Panc1 (cell line): ENCODE measurements at regions not wholly inside any gene's neighbourhood (a gene's known extent, or its start where the extent isn't known, plus 50 kb on each side); places are given as distances from the start of the nearest gene placed in this dataset.

ENCODE experiments used
- ATAC-seq: fragments of 200-7000 bp; cut with Tn5 transposase; 2 replicates; pipeline ENCODE4 v1.9.1; 2020; ENCODE audit warnings: mild to moderate bottlenecking, moderate library complexity
- BruUV-seq: library from RNA; stranded (reverse); fragments of 400-500 nt; replicated peaks from 2 replicates; lab custom pipeline; 2021; lab: Mats Ljungman, UMichigan
- CTCF ChIA-PET: fragments of 300-600 bp; sonication (Branson Sonifier 250); formaldehyde crosslinking; loops from one replicate; lab custom pipeline; 2022; ENCODE audit warnings: antibody characterized with exemption; lab: Charles Lee
- POLR2A ChIA-PET: fragments of 300-600 bp; sonication (Branson Sonifier 250); formaldehyde crosslinking; loops from one replicate; lab custom pipeline; 2022; ENCODE audit warnings: antibody characterized with exemption; lab: Charles Lee
- DNase-seq: peaks from one replicate; pipeline ENCODE4 v3.0.0-alpha.2; 2010; ENCODE audit warnings: low read depth, low spot score
- H3K27ac ChIP-seq: 2 replicates; pipeline ENCODE4 v1.5.1; 2011; ENCODE audit warnings: mild to moderate bottlenecking, low read length, inconsistent platforms
- H3K27me3 ChIP-seq: fragments of 200-500 bp; sonication (Bioruptor generic); 2 replicates; pipeline ENCODE4 v1.6.0; 2014; ENCODE audit warnings: low read length, inconsistent platforms; ENCODE audit not compliant: control insufficient read depth, insufficient read depth
- H3K36me3 ChIP-seq: fragments of 200-500 bp; sonication (Bioruptor generic); 2 replicates; pipeline ENCODE4 v1.5.1; 2014; ENCODE audit warnings: inconsistent platforms, mild to moderate bottlenecking, low read length, moderate library complexity; ENCODE audit not compliant: control insufficient read depth, insufficient read depth
- H3K4me1 ChIP-seq: 2 replicates; pipeline ENCODE4 v1.5.1; 2011; ENCODE audit warnings: inconsistent platforms, mild to moderate bottlenecking, low read length, moderate library complexity; ENCODE audit not compliant: control insufficient read depth, insufficient read depth
- H3K4me3 ChIP-seq, 2 experiments: 2 replicates each; pipeline ENCODE4 v1.5.1; 2011 to 2012; ENCODE audit warnings: low read depth in 2 of 2, low read length in 2 of 2, mild to moderate bottlenecking in 2 of 2, inconsistent platforms in 1 of 2, moderate library complexity in 1 of 2
- H3K9me3 ChIP-seq: fragments of 200-500 bp; sonication (Bioruptor generic); 2 replicates; pipeline ENCODE4 v1.5.1; 2014; ENCODE audit warnings: low read depth, mild to moderate bottlenecking, inconsistent platforms, low read length, moderate library complexity; ENCODE audit not compliant: control insufficient read depth, insufficient read depth
- CTCF ChIP-seq: fragments of 450-650 bp; IDR thresholded peaks from 2 replicates; pipeline ENCODE4 v1.5.1; 2017; ENCODE audit warnings: mild to moderate bottlenecking
- POLR2AphosphoS5 ChIP-seq: IDR thresholded peaks from 2 replicates; pipeline ENCODE4 v1.6.1; 2012; ENCODE audit warnings: mild to moderate bottlenecking, low read depth, low read length, moderate library complexity
- REST ChIP-seq, 2 experiments: IDR thresholded peaks; 2 replicates each; pipeline ENCODE4 v1.6.1; 2011 to 2012; ENCODE audit warnings: low read depth in 2 of 2, control low read depth in 1 of 2, low read length in 1 of 2, mild to moderate bottlenecking in 1 of 2, moderate library complexity in 1 of 2; ENCODE audit not compliant: insufficient read depth in 1 of 2
- SIN3A ChIP-seq: IDR thresholded peaks from 2 replicates; pipeline ENCODE4 v1.6.1; 2012; ENCODE audit warnings: low read depth, mild to moderate bottlenecking, low read length, moderate library complexity, borderline replicate concordance; ENCODE audit not compliant: insufficient read depth
- TCF7L2 ChIP-seq: IDR thresholded peaks from 2 replicates; pipeline ENCODE4 v1.6.1; 2011; ENCODE audit warnings: mild to moderate bottlenecking, low read depth, low read length, inconsistent platforms
- in situ Hi-C: cut with HindIII; loops from 2 replicates; pipeline ENCODE4 v1.10.0; 2016; ENCODE audit warnings: low sequenced_read_pairs, low pct_unique_long_range_greater_than_20kb
- intact Hi-C: fragments of 100-400 bp; cut with micrococcal nuclease; formaldehyde crosslinking; loops from one replicate; pipeline ENCODE4 v1.10.0; 2022; ENCODE audit not compliant: unreplicated experiment

GRCh38 chr2:133635131-133635530, 66.9 kb upstream of the NCKAP5 start:
- BruUV-seq: no TSS peak
- in situ Hi-C loops: no loop called here
- TF ChIP-seq REST (IDR thresholded peaks at IDR 0.05; ENCODE audit: insufficient read depth in 1 of 2, low read depth in 2 of 2, low read length in 1 of 2) (no peak), CTCF (no peak), SIN3A (no peak), POLR2AphosphoS5 (no peak), TCF7L2 (no peak)
- intact Hi-C loops: no loop called here
- Histone ChIP-seq H3K27me3 (no peaks in the 10 kb centered on the region), H3K4me1 (no peaks in the 10 kb centered on the region), H3K9me3 (no peaks in the 10 kb centered on the region), H3K36me3 (no peaks in the 10 kb centered on the region; the same call in 1 of the 2 replicates), H3K4me3 (no peak overlapping the region), H3K27ac (no peak overlapping the region)
- POLR2A ChIA-PET: no interaction called here
- DNase-seq (no peak), ATAC-seq (no peak)
- CTCF ChIA-PET: no interaction called here

- Histone ChIP-seq H3K4me3 (no peak overlapping the region), H3K27me3 (no peaks in the 10 kb centered on the region), H3K9me3 (no peaks in the 10 kb centered on the region), H3K36me3 (no peaks in the 10 kb centered on the region; the same call in 1 of the 2 replicates), H3K27ac (no peak overlapping the region), H3K4me1 (no peaks in the 10 kb centered on the region)
- ATAC-seq (no peak), DNase-seq (no peak)
- no TSS peak for BruUV-seq
- CTCF ChIA-PET: no interaction called here
- TF ChIP-seq TCF7L2: no peak
- no peak for TF ChIP-seq SIN3A
- no peak for TF ChIP-seq POLR2AphosphoS5
- TF ChIP-seq CTCF: no peak
- TF ChIP-seq REST (IDR thresholded peaks at IDR 0.05; ENCODE audit: insufficient read depth in 1 of 2, low read depth in 2 of 2, low read length in 1 of 2): no peak
- in situ Hi-C loops: no loop called here
- intact Hi-C loops: no loop called here
- POLR2A ChIA-PET: no interaction called here
These were observed 68.0 kb upstream of the NCKAP5 start for GRCh38 chr2:133636287-133636686.
